ENCODE measurements at regions not wholly inside any gene's neighbourhood (a gene's known extent, or its start where the extent isn't known, plus 50 kb on each side); places are given as distances from the start of the nearest gene placed in this dataset.
A peak's percentile ranks its signal among the peaks of the same experiment; 100 is the strongest.

DNA sequence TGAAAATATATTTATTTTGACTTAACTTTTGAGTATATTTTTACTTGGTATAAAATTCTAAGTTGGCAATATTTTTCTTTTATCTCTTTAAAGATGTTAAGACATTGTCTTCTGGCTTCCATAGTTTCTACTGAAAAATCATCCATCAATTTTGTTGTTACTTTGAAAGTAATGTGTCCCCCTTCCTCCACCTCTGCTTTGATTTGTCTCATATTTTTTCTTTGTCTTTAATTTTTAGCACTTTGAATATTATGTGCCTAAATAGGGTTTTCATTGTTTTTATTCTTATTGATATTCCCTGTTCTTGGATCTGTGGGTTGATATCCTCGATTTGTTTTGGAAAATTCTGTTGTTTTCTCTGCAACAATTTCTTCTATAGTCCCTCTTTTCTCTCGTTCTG, 157.4 kb downstream of the CD47 start:
- DNase-seq (ENCODE audit: low spot score) (no peak), ATAC-seq (ENCODE audit: low FRiP score) (no peak)
- TF ChIP-seq, protein P1, sequence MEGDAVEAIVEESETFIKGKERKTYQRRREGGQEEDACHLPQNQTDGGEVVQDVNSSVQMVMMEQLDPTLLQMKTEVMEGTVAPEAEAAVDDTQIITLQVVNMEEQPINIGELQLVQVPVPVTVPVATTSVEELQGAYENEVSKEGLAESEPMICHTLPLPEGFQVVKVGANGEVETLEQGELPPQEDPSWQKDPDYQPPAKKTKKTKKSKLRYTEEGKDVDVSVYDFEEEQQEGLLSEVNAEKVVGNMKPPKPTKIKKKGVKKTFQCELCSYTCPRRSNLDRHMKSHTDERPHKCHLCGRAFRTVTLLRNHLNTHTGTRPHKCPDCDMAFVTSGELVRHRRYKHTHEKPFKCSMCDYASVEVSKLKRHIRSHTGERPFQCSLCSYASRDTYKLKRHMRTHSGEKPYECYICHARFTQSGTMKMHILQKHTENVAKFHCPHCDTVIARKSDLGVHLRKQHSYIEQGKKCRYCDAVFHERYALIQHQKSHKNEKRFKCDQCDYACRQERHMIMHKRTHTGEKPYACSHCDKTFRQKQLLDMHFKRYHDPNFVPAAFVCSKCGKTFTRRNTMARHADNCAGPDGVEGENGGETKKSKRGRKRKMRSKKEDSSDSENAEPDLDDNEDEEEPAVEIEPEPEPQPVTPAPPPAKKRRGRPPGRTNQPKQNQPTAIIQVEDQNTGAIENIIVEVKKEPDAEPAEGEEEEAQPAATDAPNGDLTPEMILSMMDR (IDR thresholded peaks at IDR 0.05), result no peak

- no peak for ATAC-seq (ENCODE audit: low FRiP score)
- no peak for DNase-seq (ENCODE audit: low spot score)
- TF ChIP-seq, protein P1 (IDR thresholded peaks at IDR 0.05), result no peak
Observed at GRCh38 chr3:107931326-107931725, 159.5 kb downstream of the CD47 start.

- no peak for DNase-seq (ENCODE audit: low spot score)
- ATAC-seq (ENCODE audit: low FRiP score), result no peak
- TF ChIP-seq, protein P1 (IDR thresholded peaks at IDR 0.05), result no peak
Observed at GRCh38 chr3:107929088-107929487, 161.7 kb downstream of the CD47 start.

- ATAC-seq (ENCODE audit: low FRiP score), result peak; percentile 63
- no peak for DNase-seq (ENCODE audit: low spot score)
- TF ChIP-seq, protein P1 (IDR thresholded peaks at IDR 0.05), result no peak
Observed at GRCh38 chr3:107928084-107928445, 162.8 kb downstream of the CD47 start.

- peak; percentile 97 for ATAC-seq (ENCODE audit: low FRiP score)
- TF ChIP-seq, protein P1 (IDR thresholded peaks at IDR 0.05), result peak in 1 of 3 donors; percentile 70
- DNase-seq (ENCODE audit: low spot score), result peak; percentile 35
Observed at GRCh38 chr3:107927361-107928083, 163.3 kb downstream of the CD47 start.

DNA sequence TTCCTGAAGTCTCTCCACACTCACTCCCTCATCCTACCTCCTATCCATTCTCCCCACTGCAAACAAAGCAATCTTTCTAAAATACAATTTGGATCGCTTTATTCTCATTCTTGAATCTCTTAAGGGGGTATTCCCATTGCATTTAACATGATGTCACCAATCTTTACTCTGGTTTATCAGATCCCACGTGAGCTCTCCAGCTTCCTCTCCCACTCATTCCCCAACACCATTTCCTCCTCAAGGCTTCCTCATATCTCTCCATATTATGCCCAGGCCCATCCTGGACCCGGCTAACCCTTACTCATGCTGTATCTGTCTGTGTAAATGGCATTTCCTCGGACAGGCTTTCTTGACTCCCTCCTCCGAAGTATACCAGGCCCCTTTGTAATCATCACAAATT, 165.0 kb downstream of the CD47 start:
- TF ChIP-seq, protein P1 (IDR thresholded peaks at IDR 0.05), result no peak
- ATAC-seq (ENCODE audit: low FRiP score), result no peak

DNA sequence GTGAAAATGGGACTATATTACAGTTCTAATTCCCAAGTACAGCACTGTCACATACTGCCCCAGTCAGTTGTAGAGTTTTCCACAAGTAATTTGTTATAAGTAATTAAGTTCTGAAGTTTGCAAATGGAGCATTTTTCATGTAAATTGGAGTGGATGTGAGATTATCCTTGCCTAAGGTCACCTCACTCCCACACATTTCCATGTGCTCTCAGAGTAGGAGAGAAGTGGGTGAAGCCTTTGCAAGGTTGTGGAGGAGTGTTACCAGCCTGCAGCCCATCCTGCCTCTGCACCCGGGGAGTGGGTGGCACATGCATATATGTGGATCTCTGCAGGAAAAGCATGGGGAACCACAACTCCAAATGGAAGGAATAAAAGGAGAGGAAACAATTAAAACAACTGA, 169.8 kb downstream of the CD47 start:
- DNase-seq (ENCODE audit: low spot score) (no peak), ATAC-seq (ENCODE audit: low FRiP score) (no peak)
- TF ChIP-seq, protein P1 (IDR thresholded peaks at IDR 0.05), result no peak

More for the DNA sequence above, 165.0 kb downstream of the CD47 start:
- no peak for DNase-seq (ENCODE audit: low spot score)

All from omental fat pad (tissue), 3 donors.